ENCODE measurements at regions not wholly inside any gene's neighbourhood (a gene's known extent, or its start where the extent isn't known, plus 50 kb on each side); places are given as distances from the start of the nearest gene placed in this dataset.

DNA sequence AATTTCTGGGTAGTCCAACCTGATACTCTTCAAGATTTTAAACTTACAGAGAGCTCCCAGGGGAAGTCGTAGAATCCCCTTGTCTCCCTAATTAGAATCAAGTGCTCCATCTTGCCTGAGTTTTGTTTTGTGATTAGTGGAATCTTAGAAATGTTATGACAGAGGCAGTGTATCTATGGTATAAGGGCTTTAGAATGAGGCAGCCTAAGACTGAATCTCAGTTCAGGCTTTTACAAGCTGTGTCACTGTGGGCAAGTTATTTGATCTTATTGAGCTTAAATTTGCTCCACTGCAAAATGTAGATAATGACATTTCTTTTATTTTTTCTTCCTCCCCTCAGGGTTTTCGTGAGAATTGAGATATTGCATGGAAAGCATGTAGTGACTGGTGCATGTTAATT, 215.5 kb downstream of the POSTN start:
- TF ChIP-seq, protein P1, sequence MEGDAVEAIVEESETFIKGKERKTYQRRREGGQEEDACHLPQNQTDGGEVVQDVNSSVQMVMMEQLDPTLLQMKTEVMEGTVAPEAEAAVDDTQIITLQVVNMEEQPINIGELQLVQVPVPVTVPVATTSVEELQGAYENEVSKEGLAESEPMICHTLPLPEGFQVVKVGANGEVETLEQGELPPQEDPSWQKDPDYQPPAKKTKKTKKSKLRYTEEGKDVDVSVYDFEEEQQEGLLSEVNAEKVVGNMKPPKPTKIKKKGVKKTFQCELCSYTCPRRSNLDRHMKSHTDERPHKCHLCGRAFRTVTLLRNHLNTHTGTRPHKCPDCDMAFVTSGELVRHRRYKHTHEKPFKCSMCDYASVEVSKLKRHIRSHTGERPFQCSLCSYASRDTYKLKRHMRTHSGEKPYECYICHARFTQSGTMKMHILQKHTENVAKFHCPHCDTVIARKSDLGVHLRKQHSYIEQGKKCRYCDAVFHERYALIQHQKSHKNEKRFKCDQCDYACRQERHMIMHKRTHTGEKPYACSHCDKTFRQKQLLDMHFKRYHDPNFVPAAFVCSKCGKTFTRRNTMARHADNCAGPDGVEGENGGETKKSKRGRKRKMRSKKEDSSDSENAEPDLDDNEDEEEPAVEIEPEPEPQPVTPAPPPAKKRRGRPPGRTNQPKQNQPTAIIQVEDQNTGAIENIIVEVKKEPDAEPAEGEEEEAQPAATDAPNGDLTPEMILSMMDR (IDR thresholded peaks at IDR 0.05), result no peak
- no peak for TF ChIP-seq POLR2A (IDR thresholded peaks at IDR 0.05)

Data from esophagus squamous epithelium (tissue), 4 donors.